GM21423 (cell line): ENCODE measurements at regions not wholly inside any gene's neighbourhood (a gene's known extent, or its start where the extent isn't known, plus 50 kb on each side); places are given as distances from the start of the nearest gene placed in this dataset.
"Not testable (repeated sequence)": the region's sequence is repeated elsewhere in the genome, so short reads cannot be mapped to it uniquely, and the experiment has no call there.

Experiments
- ATAC-seq: cut with Tn5 transposase; IDR thresholded peaks from one replicate; pipeline ENCODE4 v1.9.1; 2021; ENCODE audit warnings: mild to moderate bottlenecking, moderate library complexity; ENCODE audit not compliant: unreplicated experiment

GRCh38 chr4:17250591-17250990 lies 261.3 kb downstream of the QDPR start:
- no peak for ATAC-seq

GRCh38 chr4:17246656-17247055 lies 265.2 kb downstream of the QDPR start:
- ATAC-seq: no peak

GRCh38 chr4:17241835-17242234 lies 270.1 kb downstream of the QDPR start:
- no peak for ATAC-seq

DNA sequence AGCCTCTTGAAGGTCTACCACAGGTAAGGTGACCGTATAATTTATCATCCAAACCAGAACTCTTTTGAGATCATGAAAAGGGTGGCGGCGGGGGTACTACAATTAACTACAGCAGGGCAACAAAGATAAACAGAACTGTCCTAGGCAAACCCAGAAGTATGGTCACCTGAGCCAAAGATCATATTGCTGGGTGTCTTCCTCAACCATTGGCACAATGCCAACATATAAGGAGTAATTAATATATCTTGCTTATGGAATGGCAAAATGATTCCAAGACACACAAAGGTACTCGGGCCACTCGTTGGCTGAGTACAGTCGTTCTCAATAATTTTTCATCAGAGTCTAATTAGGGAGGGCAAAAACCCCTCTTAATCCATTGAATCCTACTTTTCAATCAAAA lies 273.3 kb downstream of the QDPR start:
- no peak for ATAC-seq

DNA sequence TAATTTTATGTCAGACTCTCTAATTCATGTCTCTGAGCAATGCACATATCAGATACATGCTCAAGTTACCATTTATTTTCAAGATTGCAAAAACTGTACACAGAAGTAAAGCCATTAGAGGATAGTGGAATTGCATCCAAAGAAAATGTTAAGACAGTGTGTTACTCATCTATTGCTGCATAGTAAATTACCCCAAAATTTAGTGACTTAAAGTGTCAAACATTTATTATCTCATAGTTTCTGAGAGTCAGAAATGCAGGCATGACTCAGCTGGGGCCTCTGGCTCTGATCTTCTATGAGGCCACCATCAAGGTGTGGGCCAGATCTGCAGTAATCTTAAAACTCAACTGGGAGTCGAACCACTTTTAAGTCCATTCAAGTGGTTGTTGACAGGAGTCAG lies 275.2 kb downstream of the QDPR start:
- no peak for ATAC-seq

DNA sequence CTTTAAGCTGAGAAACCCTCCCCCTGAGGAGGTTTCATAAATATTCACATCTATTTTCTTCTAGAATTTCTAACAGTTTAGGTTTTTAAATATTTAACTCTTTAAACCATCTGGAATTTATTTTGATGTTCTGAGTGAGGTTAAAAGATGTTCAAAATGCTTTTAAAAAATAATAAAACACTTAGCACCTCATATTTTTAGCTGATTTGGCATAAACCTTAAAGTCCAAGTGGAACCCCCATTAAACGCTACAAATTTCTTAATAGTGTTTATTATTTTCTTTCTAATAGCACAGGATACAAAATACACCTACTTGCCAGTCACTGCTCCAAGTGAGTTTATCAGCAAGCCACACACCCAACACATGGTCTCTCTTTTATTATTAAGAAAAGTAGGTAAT lies 277.2 kb downstream of the QDPR start:
- ATAC-seq: no peak

GRCh38 chr4:17232566-17233253 lies 279.2 kb downstream of the QDPR start:
- ATAC-seq: no peak

DNA sequence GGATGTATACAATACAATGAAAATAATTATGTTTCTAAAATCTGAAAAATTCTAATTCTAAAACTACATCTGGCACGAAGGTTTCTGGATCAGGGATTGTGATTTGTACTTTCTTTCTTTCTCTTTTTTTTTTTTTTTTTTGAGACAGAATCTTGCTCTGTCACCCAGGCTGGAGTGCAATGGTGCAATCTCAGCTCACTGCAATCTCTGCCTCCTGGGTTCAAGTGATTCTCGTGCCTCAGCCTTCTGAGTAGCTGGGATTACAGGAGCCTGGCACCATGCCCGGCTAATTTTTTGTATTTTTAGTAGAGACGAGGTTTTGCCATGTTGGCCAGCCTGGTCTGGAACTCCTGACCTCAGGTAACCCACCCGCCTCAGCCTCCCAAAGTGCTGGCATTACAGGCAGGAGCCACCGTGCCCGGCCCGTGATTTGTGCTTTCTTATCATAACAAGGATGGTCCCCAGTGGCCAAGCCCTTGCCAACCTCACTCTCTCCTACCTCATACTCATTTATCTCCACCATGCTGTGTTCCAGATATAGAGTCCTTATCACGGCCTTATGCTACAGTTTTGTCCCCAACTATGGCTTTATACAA lies 279.9 kb downstream of the QDPR start:
- ATAC-seq: not testable (repeated sequence)

DNA sequence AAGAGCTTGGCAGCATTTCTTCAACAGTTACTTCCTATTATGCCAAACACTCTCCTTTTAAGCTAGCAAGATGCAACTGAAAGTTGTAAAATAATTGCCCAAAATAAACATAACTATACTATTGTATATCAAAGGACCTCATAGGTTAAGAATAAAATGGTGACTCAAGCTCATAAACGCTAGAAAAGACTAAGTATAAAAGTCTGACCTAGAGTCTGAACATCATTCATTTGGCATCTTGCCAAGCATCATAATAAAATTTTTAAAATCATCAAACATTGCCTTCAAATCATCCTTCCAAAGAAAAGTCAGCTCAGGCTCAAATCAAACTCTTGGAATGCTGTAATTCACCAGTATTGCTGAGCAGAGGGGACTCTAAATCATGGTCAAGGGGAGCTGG lies 281.2 kb downstream of the QDPR start:
- no peak for ATAC-seq

GRCh38 chr4:17220816-17221215 lies 291.1 kb downstream of the QDPR start:
- no peak for ATAC-seq

GRCh38 chr4:17218786-17219185 lies 293.1 kb downstream of the QDPR start:
- ATAC-seq: no peak

GRCh38 chr4:17206829-17207801 lies 304.8 kb downstream of the QDPR start:
- no peak for ATAC-seq

DNA sequence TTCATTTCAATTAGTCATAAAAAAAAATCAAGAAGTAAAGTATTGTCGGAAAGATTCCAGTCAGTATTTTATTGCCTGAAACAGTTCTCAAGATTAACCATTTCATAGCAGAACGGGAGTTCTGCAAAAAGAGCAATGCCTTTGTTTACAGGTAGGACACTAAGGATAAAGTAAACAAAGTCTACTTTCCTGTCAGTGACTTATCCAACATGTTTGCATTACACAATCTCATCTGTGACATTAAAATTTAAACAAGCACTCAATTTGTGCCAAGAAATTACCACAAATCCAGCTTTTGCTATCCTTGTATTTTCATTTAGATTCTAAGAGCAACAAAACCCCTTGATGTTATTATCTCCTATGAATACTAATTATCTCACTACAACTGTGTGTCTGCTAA lies 306.5 kb upstream of the LDB2 start:
- ATAC-seq: no peak

GRCh38 chr4:17203797-17204196 lies 305.4 kb upstream of the LDB2 start:
- no peak for ATAC-seq

DNA sequence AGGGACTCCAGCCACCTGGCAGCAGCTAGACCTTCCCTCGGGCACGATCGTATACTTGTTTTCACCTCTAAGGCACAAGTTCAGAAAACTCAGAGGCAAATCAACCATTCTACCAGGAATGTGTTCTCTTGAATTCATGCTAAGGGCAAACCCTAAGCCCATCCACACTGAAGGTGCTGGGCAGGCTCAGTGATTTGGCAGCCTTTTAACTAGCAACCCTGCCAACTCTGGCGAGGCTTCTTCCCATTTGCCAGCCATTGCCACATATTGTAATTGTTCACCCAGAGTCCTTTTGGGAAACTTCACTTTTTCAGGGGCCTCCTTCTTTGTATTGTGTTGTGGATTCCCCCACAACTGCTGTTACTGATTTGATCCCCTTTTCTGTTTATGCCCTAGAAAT lies 298.6 kb upstream of the LDB2 start:
- no peak for ATAC-seq

GRCh38 chr4:17195461-17196275 lies 297.2 kb upstream of the LDB2 start:
- ATAC-seq: no peak

DNA sequence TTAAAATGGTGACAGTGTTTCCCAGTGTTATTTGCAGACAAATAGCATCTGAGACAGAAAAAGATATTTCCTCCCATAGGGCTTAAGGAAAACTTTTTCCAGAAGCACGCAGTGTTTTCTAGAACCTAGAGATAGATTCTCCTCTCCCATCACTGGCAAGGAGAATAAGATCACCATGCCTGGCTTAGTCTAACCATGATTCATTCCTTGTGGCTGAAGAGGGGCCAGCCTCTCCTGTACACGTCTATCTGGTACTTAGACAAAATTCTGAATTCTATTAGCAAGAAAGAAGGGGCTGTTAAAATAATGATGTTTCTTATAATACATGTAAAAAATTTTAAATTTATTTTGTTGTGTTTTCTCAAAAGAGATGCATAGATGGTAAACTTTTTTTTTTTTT lies 296.1 kb upstream of the LDB2 start:
- ATAC-seq: no peak

DNA sequence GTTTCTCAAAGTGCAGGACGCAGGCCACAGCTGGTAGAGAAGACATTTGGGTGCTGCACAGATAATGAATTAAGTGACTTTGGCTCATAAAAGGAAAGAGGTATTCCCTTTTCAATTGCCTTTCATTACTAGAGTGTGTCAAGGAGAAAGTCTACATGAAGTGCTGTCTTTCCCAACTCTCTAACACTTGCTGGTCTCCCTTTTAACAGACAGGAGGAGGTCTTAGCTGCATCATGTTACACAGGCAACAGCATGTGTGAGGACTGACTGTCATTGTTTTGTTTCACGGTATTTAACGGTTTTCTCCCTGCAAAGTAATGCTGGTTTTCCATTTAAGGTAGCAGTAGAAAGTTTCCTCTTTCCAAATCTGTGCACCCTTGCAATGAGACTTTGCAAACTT lies 291.3 kb upstream of the LDB2 start:
- ATAC-seq: no peak

DNA sequence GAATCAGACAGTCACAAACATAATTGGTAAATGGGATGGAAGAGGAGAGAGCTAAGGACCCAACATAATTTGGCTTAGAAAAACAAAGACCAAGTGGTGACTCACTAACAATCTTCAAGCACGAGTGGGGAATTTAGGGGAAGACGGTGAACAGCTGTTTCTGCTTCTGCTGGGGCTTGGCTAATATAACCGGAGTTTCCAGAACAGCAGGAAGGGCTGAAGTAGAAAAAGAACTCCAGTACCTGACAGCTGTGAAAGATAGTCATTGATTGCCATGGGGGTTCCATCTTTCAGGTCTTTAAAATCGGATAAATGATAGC lies 290.9 kb upstream of the LDB2 start:
- ATAC-seq: no peak

GRCh38 chr4:17188547-17189400 lies 290.3 kb upstream of the LDB2 start:
- no peak for ATAC-seq
